ENCODE measurements at regions not wholly inside any gene's neighbourhood (a gene's known extent, or its start where the extent isn't known, plus 50 kb on each side); places are given as distances from the start of the nearest gene placed in this dataset.

DNA sequence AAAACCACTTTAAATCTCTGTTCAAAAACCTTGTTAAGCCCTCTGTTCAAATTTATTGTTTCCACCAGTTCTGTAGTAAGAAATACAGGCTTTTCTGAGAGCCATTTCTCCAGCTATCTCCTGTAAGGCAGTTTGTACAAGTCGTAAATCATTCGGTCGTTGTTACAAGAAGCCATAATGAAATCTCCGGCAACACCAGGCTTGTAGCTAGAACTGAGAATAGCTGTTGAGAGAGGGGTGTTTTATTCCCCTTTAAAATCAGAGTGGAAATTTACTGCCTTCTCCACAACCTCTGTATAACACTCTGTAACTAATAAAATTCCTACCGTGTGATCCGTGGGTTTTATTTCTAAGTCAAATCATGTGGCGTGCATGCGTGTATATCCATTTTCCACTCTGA is 335.8 kb upstream of the KAZN start:
- H3K27me3 Mint-ChIP-seq: peaks cover 48% of the 10 kb centered on the region

DNA sequence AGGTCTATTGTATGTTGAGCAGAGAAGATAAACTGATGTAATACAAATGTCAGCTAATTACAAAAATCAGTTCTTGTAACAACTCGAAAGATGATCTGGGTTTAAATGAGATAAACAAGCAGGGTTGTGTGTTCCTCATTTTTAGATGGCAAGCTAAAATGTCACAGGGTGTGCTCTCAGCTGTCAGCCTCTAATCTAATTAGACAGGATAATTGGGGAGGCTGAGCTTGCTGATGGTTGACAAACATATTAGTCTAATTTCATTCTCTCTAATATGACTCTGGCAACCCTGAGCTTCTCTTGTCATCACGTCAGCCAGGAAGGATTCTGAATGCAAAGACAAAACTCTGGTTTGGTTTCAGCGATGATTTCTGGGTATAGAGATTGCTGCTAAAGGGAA is 335.3 kb upstream of the KAZN start:
- H4K20me1 ChIP-seq (ENCODE audit: control insufficient read depth, insufficient read depth, low read length, poor library complexity, severe bottlenecking): no peaks in the 10 kb centered on the region
- intact Hi-C loops (cut with micrococcal nuclease): no loop called here
- Mint-ChIP-seq H3K9me3 (ENCODE audit: insufficient read depth) (no peaks in the 10 kb centered on the region), H3K4me1 (no peaks in the 10 kb centered on the region), H3K27ac (no peak overlapping the region), H3K4me3 (no peak overlapping the region), H3K27me3 (peaks cover 50% of the 10 kb centered on the region)
- H3K4me2 ChIP-seq (replicated peaks; ENCODE audit: low read depth, low read length, poor library complexity, severe bottlenecking): no peak overlapping the region
- CTCF ChIA-PET: interaction anchor here (0.6 kb wide), 1 partner anchor 1606 kb away, joined by 3 read pairs; no protein-coding TSS in a partner anchor
- no peak overlapping the region for H2AFZ ChIP-seq (ENCODE audit: insufficient read depth, low read depth, low read length, poor library complexity, severe bottlenecking)
- H3K9me3 ChIP-seq (ENCODE audit: control extremely low read depth in 1 of 3, control insufficient read depth in 2 of 3, insufficient read depth in 1 of 3, low read length in 2 of 3): peaks cover 0 to 6% (median 0%) of the 10 kb centered on the region in 3 donors
- no peak overlapping the region for H3K27ac ChIP-seq (ENCODE audit: low read length in 2 of 2)
- no peaks in the 10 kb centered on the region for H3K27me3 ChIP-seq (replicated peaks in 1 of 4; ENCODE audit: control extremely low read depth in 1 of 4, control insufficient read depth in 3 of 4, insufficient read depth in 4 of 4, low read length in 3 of 4)
- no peak overlapping the region for H3K4me3 ChIP-seq (ENCODE audit: control extremely low read depth in 1 of 5, extremely low read depth in 1 of 5, insufficient read depth in 1 of 5, low read depth in 2 of 5, low read length in 4 of 5)
- H3K9ac ChIP-seq (ENCODE audit: low read length): no peak overlapping the region
- POLR2A ChIA-PET: no interaction called here
- ATAC-seq (ENCODE audit: low read depth): no peak
- H3K36me3 ChIP-seq (replicated peaks in 1 of 2; ENCODE audit: control extremely low read depth in 1 of 2, control insufficient read depth in 1 of 2, extremely low read depth in 1 of 2, insufficient read depth in 2 of 2, low read length in 1 of 2): no peaks in the 10 kb centered on the region
- 90% methylated on average over 2 of the region's 3 CpGs for WGBS (ENCODE audit: insufficient coverage)
- TF ChIP-seq, protein P1, sequence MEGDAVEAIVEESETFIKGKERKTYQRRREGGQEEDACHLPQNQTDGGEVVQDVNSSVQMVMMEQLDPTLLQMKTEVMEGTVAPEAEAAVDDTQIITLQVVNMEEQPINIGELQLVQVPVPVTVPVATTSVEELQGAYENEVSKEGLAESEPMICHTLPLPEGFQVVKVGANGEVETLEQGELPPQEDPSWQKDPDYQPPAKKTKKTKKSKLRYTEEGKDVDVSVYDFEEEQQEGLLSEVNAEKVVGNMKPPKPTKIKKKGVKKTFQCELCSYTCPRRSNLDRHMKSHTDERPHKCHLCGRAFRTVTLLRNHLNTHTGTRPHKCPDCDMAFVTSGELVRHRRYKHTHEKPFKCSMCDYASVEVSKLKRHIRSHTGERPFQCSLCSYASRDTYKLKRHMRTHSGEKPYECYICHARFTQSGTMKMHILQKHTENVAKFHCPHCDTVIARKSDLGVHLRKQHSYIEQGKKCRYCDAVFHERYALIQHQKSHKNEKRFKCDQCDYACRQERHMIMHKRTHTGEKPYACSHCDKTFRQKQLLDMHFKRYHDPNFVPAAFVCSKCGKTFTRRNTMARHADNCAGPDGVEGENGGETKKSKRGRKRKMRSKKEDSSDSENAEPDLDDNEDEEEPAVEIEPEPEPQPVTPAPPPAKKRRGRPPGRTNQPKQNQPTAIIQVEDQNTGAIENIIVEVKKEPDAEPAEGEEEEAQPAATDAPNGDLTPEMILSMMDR (IDR thresholded peaks at IDR 0.05): no peak
- no peak for TF ChIP-seq EZH2 (IDR thresholded peaks at IDR 0.05; ENCODE audit: borderline replicate concordance, insufficient read depth, low read depth, low read length, poor library complexity, severe bottlenecking)
- H3K79me2 ChIP-seq (ENCODE audit: control insufficient read depth, insufficient read depth, low read length): no peaks in the 10 kb centered on the region
- DNase-seq: no peak
- no peaks in the 10 kb centered on the region for H3K4me1 ChIP-seq (ENCODE audit: control insufficient read depth in 2 of 2, insufficient read depth in 2 of 2, low read length in 2 of 2)

More for the DNA sequence above, 335.8 kb upstream of the KAZN start:
- Histone ChIP-seq H3K9ac (ENCODE audit: low read length) (no peak overlapping the region), H3K4me3 (ENCODE audit: control extremely low read depth in 1 of 5, extremely low read depth in 1 of 5, insufficient read depth in 1 of 5, low read depth in 2 of 5, low read length in 4 of 5) (no peak overlapping the region), H3K36me3 (replicated peaks in 1 of 2; ENCODE audit: control extremely low read depth in 1 of 2, control insufficient read depth in 1 of 2, extremely low read depth in 1 of 2, insufficient read depth in 2 of 2, low read length in 1 of 2) (no peaks in the 10 kb centered on the region), H3K9me3 (ENCODE audit: control extremely low read depth in 1 of 3, control insufficient read depth in 2 of 3, insufficient read depth in 1 of 3, low read length in 2 of 3) (peaks cover 0 to 6% (median 0%) of the 10 kb centered on the region in 3 donors), H2AFZ (ENCODE audit: insufficient read depth, low read depth, low read length, poor library complexity, severe bottlenecking) (no peak overlapping the region), H4K20me1 (ENCODE audit: control insufficient read depth, insufficient read depth, low read length, poor library complexity, severe bottlenecking) (no peaks in the 10 kb centered on the region), H3K27ac (ENCODE audit: low read length in 2 of 2) (no peak overlapping the region), H3K4me2 (replicated peaks; ENCODE audit: low read depth, low read length, poor library complexity, severe bottlenecking) (no peak overlapping the region), H3K27me3 (replicated peaks in 1 of 4; ENCODE audit: control extremely low read depth in 1 of 4, control insufficient read depth in 3 of 4, insufficient read depth in 4 of 4, low read length in 3 of 4) (no peaks in the 10 kb centered on the region), H3K4me1 (ENCODE audit: control insufficient read depth in 2 of 2, insufficient read depth in 2 of 2, low read length in 2 of 2) (no peaks in the 10 kb centered on the region), H3K79me2 (ENCODE audit: control insufficient read depth, insufficient read depth, low read length) (no peaks in the 10 kb centered on the region)
- TF ChIP-seq, protein P1 (IDR thresholded peaks at IDR 0.05): no peak
- TF ChIP-seq EZH2 (IDR thresholded peaks at IDR 0.05; ENCODE audit: borderline replicate concordance, insufficient read depth, low read depth, low read length, poor library complexity, severe bottlenecking): no peak
- POLR2A ChIA-PET: no interaction called here
- no peak overlapping the region for H3K4me3 Mint-ChIP-seq
- WGBS (ENCODE audit: insufficient coverage): 73% methylated on average over 2 of the region's 8 CpGs
- H3K4me1 Mint-ChIP-seq: no peaks in the 10 kb centered on the region
- DNase-seq (no peak), ATAC-seq (ENCODE audit: low read depth) (no peak)
- intact Hi-C loops (cut with micrococcal nuclease): no loop called here
- no peak overlapping the region for H3K27ac Mint-ChIP-seq
- no peaks in the 10 kb centered on the region for H3K9me3 Mint-ChIP-seq (ENCODE audit: insufficient read depth)
- CTCF ChIA-PET: no interaction called here

All from B cell (primary cell).